H9 (cell line): ENCODE measurements at regions not wholly inside any gene's neighbourhood (a gene's known extent, or its start where the extent isn't known, plus 50 kb on each side); places are given as distances from the start of the nearest gene placed in this dataset.

Source experiments
- DNase-seq: peaks from one replicate; pipeline ENCODE4 v3.0.0-alpha.2; 2017
- H2AFZ ChIP-seq: one replicate; pipeline ENCODE4 v1.6.1; 2013; ENCODE audit warnings: mild to moderate bottlenecking, low read length, control low read depth, moderate library complexity
- H2AK5ac ChIP-seq: 2 replicates; pipeline ENCODE4 v1.6.1; 2013; ENCODE audit warnings: low read length, control low read depth, mixed read lengths; ENCODE audit not compliant: insufficient read length
- H2BK120ac ChIP-seq: one replicate; pipeline ENCODE4 v1.6.1; 2013; ENCODE audit warnings: low read depth, mild to moderate bottlenecking, low read length, control low read depth, inconsistent platforms; ENCODE audit not compliant: poor library complexity, severe bottlenecking
- H2BK12ac ChIP-seq: 2 replicates; pipeline ENCODE4 v1.6.1; 2013; ENCODE audit warnings: low read length, control low read depth, mixed read lengths, low read depth; ENCODE audit not compliant: insufficient read length
- H2BK15ac ChIP-seq: 2 replicates; pipeline ENCODE4 v1.6.1; 2013; ENCODE audit warnings: low read depth, low read length, control low read depth
- H2BK20ac ChIP-seq: one replicate; pipeline ENCODE4 v1.6.1; 2013; ENCODE audit warnings: low read depth, mild to moderate bottlenecking, low read length, control low read depth, inconsistent platforms; ENCODE audit not compliant: poor library complexity, severe bottlenecking
- H2BK5ac ChIP-seq: 2 replicates; pipeline ENCODE4 v1.6.1; 2013; ENCODE audit warnings: low read length, control low read depth, mixed read lengths; ENCODE audit not compliant: insufficient read length
- H3K14ac ChIP-seq: 2 replicates; pipeline ENCODE4 v1.6.1; 2013; ENCODE audit warnings: low read length, control low read depth; ENCODE audit not compliant: insufficient read depth
- H3K18ac ChIP-seq: 2 replicates; pipeline ENCODE4 v1.6.1; 2013; ENCODE audit warnings: low read depth, mild to moderate bottlenecking, mixed read lengths, low read length, control low read depth; ENCODE audit not compliant: insufficient read length
- H3K23ac ChIP-seq: 2 replicates; pipeline ENCODE4 v1.6.1; 2013; ENCODE audit warnings: low read length, control low read depth, mixed read lengths, low read depth; ENCODE audit not compliant: insufficient read length
- H3K23me2 ChIP-seq: 2 replicates; pipeline ENCODE4 v1.6.1; 2013; ENCODE audit warnings: low read depth, mild to moderate bottlenecking, mixed read lengths, low read length, control low read depth; ENCODE audit not compliant: insufficient read length, poor library complexity, severe bottlenecking
- H3K27ac ChIP-seq: 2 replicates; pipeline ENCODE4 v1.5.1; 2013; ENCODE audit warnings: low read length, control low read depth, mixed read lengths, low read depth; ENCODE audit not compliant: insufficient read length
- H3K27me3 ChIP-seq: 2 replicates; pipeline ENCODE4 v1.6.1; 2013; ENCODE audit warnings: low read length, control low read depth, inconsistent platforms; ENCODE audit not compliant: insufficient read depth
- H3K4ac ChIP-seq: 2 replicates; pipeline ENCODE4 v1.6.1; 2013; ENCODE audit warnings: low read depth, mild to moderate bottlenecking, control low read depth, inconsistent platforms, low read length, moderate library complexity
- H3K4me1 ChIP-seq: 2 replicates; pipeline ENCODE4 v1.6.1; 2013; ENCODE audit warnings: low read length, control low read depth, inconsistent platforms; ENCODE audit not compliant: insufficient read depth
- H3K4me2 ChIP-seq: 2 replicates; pipeline ENCODE4 v1.6.1; 2013; ENCODE audit warnings: low read length, control low read depth, mixed read lengths; ENCODE audit not compliant: insufficient read length, insufficient read depth
- H3K56ac ChIP-seq: 2 replicates; pipeline ENCODE4 v1.6.1; 2013; ENCODE audit warnings: low read depth, mild to moderate bottlenecking, mixed read lengths, low read length, control low read depth; ENCODE audit not compliant: insufficient read length
- H3K79me1 ChIP-seq: 2 replicates; pipeline ENCODE4 v1.6.1; 2013; ENCODE audit warnings: low read depth, mild to moderate bottlenecking, moderate library complexity, low read length, control low read depth, inconsistent platforms; ENCODE audit not compliant: insufficient read depth, poor library complexity, severe bottlenecking
- H3K79me2 ChIP-seq: 2 replicates; pipeline ENCODE4 v1.6.1; 2013; ENCODE audit warnings: low read length, control low read depth, inconsistent platforms; ENCODE audit not compliant: insufficient read depth
- H3K9ac ChIP-seq: 2 replicates; pipeline ENCODE4 v1.6.1; 2013; ENCODE audit warnings: low read length, control low read depth, mixed read lengths; ENCODE audit not compliant: insufficient read length; ENCODE audit errors: extremely low read depth
- H3K9me3 ChIP-seq: one replicate; pipeline ENCODE4 v1.6.1; 2013; ENCODE audit warnings: low read depth, low read length, inconsistent platforms; ENCODE audit not compliant: control insufficient read depth
- H3T11ph ChIP-seq: one replicate; pipeline ENCODE4 v1.6.1; 2013; ENCODE audit warnings: mild to moderate bottlenecking, low read length, control low read depth, inconsistent platforms
- H4K20me1 ChIP-seq: one replicate; pipeline ENCODE4 v1.6.1; 2013; ENCODE audit not compliant: control insufficient read depth, insufficient read length, insufficient read depth
- H4K5ac ChIP-seq: 2 replicates; pipeline ENCODE4 v1.6.1; 2013; ENCODE audit warnings: low read depth, mild to moderate bottlenecking, mixed read lengths, low read length, control low read depth; ENCODE audit not compliant: insufficient read length
- H4K8ac ChIP-seq: replicated peaks from 2 replicates; pipeline ENCODE4 v1.6.1; 2013; ENCODE audit warnings: low read length, control low read depth, mixed read lengths, low read depth; ENCODE audit not compliant: insufficient read length
- H4K91ac ChIP-seq: 2 replicates; pipeline ENCODE4 v1.6.1; 2013; ENCODE audit warnings: low read depth, mild to moderate bottlenecking, moderate library complexity, mixed read lengths, low read length, control low read depth; ENCODE audit not compliant: insufficient read length
- H3K27ac Mint-ChIP-seq, 3 experiments: 2 replicates in 2 of 3; 3 replicates in 1 of 3; pipeline ENCODE4 v1.8.0; 2020 to 2021; ENCODE audit warnings: mixed read lengths in 3 of 3, mild to moderate bottlenecking in 1 of 3, moderate library complexity in 1 of 3
- H3K27me3 Mint-ChIP-seq: 2 replicates; pipeline ENCODE4 v1.8.0; 2021; ENCODE audit warnings: low read depth, mild to moderate bottlenecking, moderate library complexity, mixed read lengths
- H3K36me3 Mint-ChIP-seq, 3 experiments: 2 replicates in 2 of 3; 3 replicates in 1 of 3; pipeline ENCODE4 v1.8.0; 2020 to 2021; ENCODE audit warnings: low read depth in 3 of 3, mixed read lengths in 3 of 3; ENCODE audit not compliant: insufficient read depth in 1 of 3
- H3K4me1 Mint-ChIP-seq, 2 experiments: 2 replicates each; pipeline ENCODE4 v1.8.0; 2020; ENCODE audit warnings: mixed read lengths in 2 of 2
- H3K4me3 Mint-ChIP-seq, 2 experiments: 2 replicates in 1 of 2; 3 replicates in 1 of 2; pipeline ENCODE4 v1.8.0; 2020 to 2021; ENCODE audit warnings: mild to moderate bottlenecking in 2 of 2, mixed read lengths in 2 of 2, moderate library complexity in 1 of 2
- H3K9me3 Mint-ChIP-seq, 2 experiments: 2 replicates in 1 of 2; 3 replicates in 1 of 2; pipeline ENCODE4 v1.8.0; 2020; ENCODE audit warnings: mild to moderate bottlenecking in 2 of 2, mixed read lengths in 2 of 2, moderate library complexity in 1 of 2
- CTCF ChIP-seq: fragments of 200-600 bp; sonication (generic); conservative IDR thresholded peaks from 3 replicates; pipeline ENCODE4 v1.8.0; 2021; ENCODE audit warnings: antibody characterized with exemption, mild to moderate bottlenecking
- WGBS: extraction: QIAGEN DNeasy Blood & Tissue Kit; methylation state at CpG from one replicate; pipeline ENCODE4 v1.1.7; 2013; ENCODE audit warnings: missing lambda C conversion rate, low lambda C conversion rate, mixed read lengths; ENCODE audit not compliant: insufficient read length; ENCODE audit errors: extremely low coverage; 5-methylcytosine and 5-hydroxymethylcytosine counted together

DNA sequence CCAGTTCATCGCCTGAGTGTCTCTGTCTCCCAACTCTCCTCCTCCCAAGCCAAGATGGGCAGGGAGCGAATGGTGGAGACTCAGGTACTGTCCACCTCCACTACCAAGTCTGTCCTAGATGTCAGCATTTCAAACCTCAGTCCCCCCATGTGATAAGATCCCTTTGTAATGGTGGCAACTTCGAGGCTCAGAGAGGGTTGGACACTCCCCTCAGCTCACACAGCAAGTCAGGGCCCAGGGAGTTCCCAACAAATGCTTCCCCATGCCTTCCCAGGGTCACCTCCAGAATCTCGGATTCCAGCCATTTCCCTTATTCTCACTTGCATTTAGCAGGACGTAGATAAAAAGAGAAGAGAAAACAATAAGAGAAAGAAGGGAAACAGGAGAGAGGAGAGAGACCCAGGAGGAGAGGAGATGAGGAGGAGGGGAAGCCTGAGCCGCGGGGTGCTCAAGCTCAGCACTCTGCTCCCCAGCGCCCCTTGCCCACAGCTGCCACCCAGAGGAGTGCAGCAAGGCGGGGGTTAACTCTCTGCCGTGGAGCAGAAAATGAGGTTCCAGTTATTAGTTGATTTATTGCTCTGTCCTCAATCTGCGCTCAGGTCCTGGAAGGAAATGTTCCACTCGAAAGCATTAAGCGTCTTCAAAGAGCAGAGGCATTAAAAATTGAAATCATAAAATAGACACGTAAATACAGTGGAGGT is 84.1 kb upstream of the LINGO1 start:
- Mint-ChIP-seq H3K9me3 (no peaks in the 10 kb centered on the region; a peak in 1 of 5 replicates), H3K36me3 (no peaks in the 10 kb centered on the region), H3K4me1 (peaks cover 12 to 31% of the 10 kb centered on the region in 2 experiments), H3K4me3 (no peak overlapping the region; a peak in 1 of 5 replicates), H3K27ac (no peak overlapping the region; a peak in 1 of 7 replicates), H3K27me3 (peaks cover 5% of the 10 kb centered on the region; the same call in 1 of the 2 replicates)
- Histone ChIP-seq H3K4me2 (no peak overlapping the region), H3K79me2 (no peaks in the 10 kb centered on the region), H4K8ac (no peak overlapping the region), H3K56ac (no peak overlapping the region), H3K23me2 (no peaks in the 10 kb centered on the region), H4K5ac (no peak overlapping the region), H3K4me1 (no peaks in the 10 kb centered on the region), H4K91ac (no peak overlapping the region), H2BK120ac (no peak overlapping the region), H3K23ac (no peak overlapping the region), H3K27me3 (no peaks in the 10 kb centered on the region), H3K9me3 (no peaks in the 10 kb centered on the region), H2BK20ac (no peak overlapping the region), H3K9ac (no peak overlapping the region), H3K14ac (no peak overlapping the region), H3K4ac (no peak overlapping the region), H4K20me1 (peaks cover 2% of the 10 kb centered on the region), H3T11ph (no peak overlapping the region), H2AFZ (no peak overlapping the region), H3K79me1 (no peaks in the 10 kb centered on the region), H2BK12ac (no peak overlapping the region), H2BK5ac (no peak overlapping the region), H3K27ac (no peak overlapping the region), H3K18ac (no peak overlapping the region), H2AK5ac (no peak overlapping the region), H2BK15ac (no peak overlapping the region)
- no peak; the same call in 2 of the 3 replicates for TF ChIP-seq CTCF
- no peak for DNase-seq
- WGBS: no CpG with 5 or more reads among the region's 14 CpGs
